ENCODE measurements at regions not wholly inside any gene's neighbourhood (a gene's known extent, or its start where the extent isn't known, plus 50 kb on each side); places are given as distances from the start of the nearest gene placed in this dataset.
"Not testable (repeated sequence)": the region's sequence is repeated elsewhere in the genome, so short reads cannot be mapped to it uniquely, and the experiment has no call there.

DNA sequence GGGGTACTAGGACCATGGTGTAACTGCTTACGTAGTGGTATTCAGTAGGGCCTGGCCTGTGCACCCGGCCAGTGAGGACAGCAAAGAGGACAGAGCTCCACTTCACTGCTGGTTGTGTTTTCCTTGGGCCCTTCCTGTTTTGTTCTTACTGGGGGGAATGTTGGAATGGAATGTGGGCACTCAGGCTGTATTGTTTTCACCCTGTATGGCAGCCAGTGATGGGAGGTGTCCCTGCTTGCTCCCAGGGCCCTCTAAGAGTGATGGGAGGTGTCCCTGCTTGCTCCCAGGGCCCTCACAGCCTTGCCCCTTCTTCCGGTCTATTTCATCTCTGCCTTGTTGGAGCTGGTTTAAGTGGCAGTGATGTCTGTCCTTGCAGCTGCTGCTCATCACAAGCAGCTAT lies 158.0 kb downstream of the ATP6V0E2 start:
- TF ChIP-seq CREB1 (IDR thresholded peaks at IDR 0.05); ATF3 (IDR thresholded peaks at IDR 0.05; ENCODE audit: insufficient read depth, low read depth, low read length); CHD1 (IDR thresholded peaks at IDR 0.05; ENCODE audit: low read depth, low read length); POLR2AphosphoS5 (IDR thresholded peaks at IDR 0.05; ENCODE audit: low read depth, low read length); POU5F1 (IDR thresholded peaks at IDR 0.05; ENCODE audit: low read depth, low read length); POLR2A (IDR thresholded peaks at IDR 0.05; ENCODE audit: control extremely low read depth in 1 of 2, low read depth in 2 of 2, low read length in 2 of 2); NRF1 (IDR thresholded peaks at IDR 0.05; ENCODE audit: low read depth, low read length); EP300 (IDR thresholded peaks at IDR 0.05; ENCODE audit: borderline replicate concordance in 1 of 2, low read depth in 2 of 2, low read length in 2 of 2); MAX (IDR thresholded peaks at IDR 0.05): not testable (repeated sequence)
- TF ChIP-seq, protein P1, sequence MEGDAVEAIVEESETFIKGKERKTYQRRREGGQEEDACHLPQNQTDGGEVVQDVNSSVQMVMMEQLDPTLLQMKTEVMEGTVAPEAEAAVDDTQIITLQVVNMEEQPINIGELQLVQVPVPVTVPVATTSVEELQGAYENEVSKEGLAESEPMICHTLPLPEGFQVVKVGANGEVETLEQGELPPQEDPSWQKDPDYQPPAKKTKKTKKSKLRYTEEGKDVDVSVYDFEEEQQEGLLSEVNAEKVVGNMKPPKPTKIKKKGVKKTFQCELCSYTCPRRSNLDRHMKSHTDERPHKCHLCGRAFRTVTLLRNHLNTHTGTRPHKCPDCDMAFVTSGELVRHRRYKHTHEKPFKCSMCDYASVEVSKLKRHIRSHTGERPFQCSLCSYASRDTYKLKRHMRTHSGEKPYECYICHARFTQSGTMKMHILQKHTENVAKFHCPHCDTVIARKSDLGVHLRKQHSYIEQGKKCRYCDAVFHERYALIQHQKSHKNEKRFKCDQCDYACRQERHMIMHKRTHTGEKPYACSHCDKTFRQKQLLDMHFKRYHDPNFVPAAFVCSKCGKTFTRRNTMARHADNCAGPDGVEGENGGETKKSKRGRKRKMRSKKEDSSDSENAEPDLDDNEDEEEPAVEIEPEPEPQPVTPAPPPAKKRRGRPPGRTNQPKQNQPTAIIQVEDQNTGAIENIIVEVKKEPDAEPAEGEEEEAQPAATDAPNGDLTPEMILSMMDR (IDR thresholded peaks at IDR 0.05; ENCODE audit: control extremely low read depth in 1 of 3, insufficient read depth in 1 of 3, low read depth in 1 of 3, low read length in 3 of 3) = not testable (repeated sequence)
